ENCODE measurements at regions not wholly inside any gene's neighbourhood (a gene's known extent, or its start where the extent isn't known, plus 50 kb on each side); places are given as distances from the start of the nearest gene placed in this dataset.
A peak's percentile ranks its signal among the peaks of the same experiment; 100 is the strongest.
"Not testable (repeated sequence)": the region's sequence is repeated elsewhere in the genome, so short reads cannot be mapped to it uniquely, and the experiment has no call there.

DNA sequence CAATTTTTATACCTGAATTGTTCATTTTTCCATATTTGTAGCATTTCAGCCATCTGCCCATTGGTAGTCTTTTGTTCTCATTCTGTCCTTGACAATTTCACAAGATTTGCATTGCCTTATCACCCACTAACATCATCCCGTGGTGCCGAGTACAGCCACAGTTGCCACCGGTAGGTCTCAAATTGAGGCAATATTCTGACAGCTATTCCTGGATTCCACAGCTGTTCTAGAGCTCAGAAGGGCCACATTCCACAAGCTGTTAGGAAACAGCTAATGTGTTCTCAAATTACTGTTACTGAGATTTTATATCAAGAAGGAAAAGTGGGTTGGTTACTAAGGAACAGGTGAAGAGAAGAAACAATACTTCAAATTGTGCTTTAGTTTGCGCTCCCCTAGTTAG, 178.8 kb downstream of the RPRM start:
- no peak for DNase-seq

DNA sequence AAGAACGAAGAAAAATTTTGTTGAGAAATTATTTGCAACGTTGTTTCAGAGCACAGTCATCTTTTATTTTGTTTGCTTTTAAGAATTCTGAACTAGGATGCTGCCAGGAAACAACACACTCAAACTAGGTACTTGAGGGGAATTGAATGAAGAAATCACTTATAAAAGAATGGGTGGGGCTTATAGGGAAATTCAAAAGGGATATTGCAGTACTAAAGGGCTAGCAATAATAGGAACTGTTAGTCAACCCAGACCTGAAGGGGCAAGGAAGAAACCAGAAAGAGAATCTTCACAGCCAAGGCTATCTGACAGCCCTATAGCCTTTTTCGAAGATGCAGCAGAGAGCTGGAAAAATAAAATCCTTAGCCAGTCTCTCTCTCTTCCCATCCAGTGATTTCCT, 179.3 kb downstream of the RPRM start:
- no peak for DNase-seq

DNA sequence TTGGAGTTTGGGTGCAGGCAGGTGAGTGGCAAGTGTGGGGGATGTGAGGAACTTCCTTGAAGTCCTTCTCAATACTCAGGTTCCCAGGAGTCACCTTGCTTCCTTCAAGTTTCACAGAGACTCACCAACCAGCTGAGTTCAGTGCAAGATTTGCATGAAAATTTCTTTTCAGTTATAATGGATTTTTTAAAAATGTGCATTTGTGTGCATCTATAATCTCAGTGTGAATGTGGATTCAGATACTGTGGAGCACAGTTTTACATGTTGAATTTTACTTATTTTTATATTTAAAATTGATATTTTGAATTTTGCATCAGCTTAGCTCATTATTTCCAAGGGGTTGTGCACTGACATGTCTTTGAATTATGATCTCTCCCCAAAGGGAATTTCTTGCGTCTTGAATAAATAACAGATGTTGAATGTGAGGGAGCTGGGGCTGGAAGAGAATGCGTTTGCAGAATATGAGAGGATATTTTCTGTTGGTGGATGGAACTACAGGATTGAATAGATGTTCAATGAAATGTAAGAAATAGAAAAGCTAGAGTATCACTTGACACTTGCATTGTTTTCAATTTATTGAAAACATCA, 184.3 kb downstream of the RPRM start:
- DNase-seq = no peak

DNA sequence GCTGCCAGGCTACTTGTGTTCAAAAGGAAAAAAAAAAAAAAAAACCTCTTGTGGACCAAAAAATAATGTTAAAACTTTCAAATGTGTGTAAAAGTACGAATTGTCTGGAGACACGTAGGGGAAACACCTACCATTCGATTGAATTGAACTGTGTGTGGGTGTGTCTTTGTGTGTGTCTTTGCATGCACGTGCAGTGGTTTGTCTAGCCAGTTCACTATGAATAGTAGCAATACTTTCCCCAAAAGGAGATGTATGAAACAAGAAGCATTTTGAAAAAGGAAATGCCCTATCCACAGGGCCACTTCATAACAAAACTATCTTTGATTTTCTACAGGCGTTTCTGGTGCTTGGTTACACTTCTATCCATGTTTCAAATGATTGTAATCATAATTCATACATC, 186.8 kb downstream of the RPRM start:
- DNase-seq = no peak

DNA sequence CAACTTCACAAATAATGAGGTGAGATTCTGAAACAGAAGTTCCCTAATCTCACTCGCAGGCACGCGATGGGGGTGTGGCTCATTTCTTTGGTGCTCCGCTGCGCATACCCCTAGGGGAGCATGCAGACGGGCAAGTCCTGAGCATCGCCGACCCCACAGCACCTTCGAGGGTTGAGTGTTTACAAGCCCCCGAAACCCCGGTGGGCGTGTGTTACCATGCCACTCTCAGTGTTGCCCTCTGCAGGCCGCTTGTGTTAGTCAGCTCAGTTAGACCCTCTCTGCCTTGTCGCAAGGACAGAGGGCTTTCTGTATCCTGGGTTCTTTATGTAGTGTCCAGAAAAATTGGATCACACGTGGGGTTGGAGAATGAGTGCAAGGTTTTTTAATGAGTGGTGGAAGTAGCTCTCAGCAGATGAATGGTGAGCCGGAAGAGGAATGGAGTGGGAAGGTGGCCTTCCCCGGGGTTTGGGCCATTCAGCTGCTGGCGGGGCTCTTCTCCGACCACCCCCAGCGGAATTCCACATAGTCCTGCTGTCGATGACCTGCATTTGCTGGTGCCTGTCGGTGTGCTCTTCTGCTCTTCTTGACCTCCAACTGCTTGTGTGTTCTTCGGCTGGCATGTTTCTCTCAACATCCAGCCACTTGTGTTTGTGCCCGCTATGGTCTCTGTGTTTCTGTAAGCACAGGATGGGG, 191.3 kb downstream of the RPRM start:
- DNase-seq = no peak

DNA sequence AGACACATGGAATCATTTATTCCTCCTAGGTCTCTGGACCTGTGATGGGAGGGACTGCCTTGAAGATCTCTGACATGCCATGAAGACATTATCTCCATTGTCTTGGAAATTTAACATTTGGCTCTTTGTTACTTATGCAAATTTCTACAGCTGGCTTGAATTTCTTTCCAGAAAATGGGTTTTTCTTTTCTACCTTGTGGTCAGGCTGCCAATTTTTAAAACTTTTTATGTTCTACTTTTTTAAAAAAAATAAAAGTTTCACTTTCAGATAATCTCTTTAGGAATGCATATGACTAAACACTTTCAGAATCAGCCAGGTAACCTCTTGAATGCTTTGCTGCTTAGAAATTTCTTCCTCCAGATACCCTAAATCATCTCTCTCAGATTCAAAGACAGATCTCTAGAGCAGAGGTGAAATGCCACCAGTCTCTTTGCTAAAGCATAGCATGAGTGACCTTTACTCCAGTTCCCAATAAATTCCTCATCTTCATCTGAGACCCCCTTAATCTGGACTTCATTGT, 209.6 kb downstream of the RPRM start:
- DNase-seq = no peak

DNA sequence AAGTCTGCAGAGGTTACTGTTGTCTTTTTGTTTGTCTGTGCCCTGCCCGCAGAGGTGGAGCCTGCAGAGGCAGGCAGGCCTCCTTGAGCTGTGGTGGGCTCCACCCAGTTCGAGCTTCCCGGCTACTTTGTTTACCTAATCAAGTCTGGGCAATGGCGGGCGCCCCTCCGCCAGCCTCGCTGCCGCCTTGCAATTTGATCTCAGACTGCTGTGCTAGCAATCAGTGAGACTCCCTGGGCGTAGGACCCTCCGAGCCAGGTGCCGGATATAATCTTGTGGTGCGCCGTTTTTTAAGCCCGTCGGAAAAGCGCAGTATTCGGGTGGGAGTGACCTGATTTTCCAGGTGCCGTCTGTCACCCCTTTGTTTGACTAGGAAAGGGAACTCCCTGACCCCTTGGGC, 221.7 kb downstream of the RPRM start:
- DNase-seq = not testable (repeated sequence)

DNA sequence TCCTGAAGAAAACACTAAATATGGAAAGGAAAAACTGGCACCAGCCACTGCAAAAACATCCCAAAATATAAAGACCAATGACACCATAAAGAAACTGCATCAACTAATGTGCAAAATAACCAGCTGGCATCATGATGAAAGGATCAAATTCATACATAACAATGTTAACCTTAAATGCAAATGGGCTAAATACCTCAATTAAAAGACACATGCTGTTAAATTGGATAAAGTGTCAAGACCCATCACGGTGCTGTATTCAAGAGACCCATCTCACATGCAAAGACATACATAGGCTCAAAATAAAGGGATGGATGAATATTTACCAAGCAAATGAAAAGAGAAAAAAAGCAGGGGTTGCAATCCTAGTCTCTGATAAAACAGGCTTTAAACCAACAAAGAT, 231.9 kb downstream of the RPRM start:
- DNase-seq = not testable (repeated sequence)

DNA sequence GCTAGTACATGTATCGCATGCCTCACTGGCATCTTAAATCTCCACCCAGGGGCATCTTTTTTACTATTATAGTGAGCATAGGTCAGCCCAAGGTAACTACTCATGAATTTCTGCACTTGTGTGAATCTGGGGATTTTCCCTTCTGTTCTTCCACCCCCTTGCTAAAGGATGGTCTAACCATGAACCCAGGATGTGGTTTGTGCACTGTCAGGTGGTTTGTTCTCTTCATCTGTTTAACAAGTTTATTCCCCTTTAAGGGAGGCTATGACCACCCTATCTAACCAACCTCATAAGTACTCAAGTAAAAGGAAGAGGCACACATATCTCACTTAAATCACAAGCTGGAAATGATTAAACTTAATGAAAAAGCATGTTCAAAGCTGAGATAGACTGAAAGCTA, 243.0 kb downstream of the RPRM start:
- peak; percentile 32 for DNase-seq

DNA sequence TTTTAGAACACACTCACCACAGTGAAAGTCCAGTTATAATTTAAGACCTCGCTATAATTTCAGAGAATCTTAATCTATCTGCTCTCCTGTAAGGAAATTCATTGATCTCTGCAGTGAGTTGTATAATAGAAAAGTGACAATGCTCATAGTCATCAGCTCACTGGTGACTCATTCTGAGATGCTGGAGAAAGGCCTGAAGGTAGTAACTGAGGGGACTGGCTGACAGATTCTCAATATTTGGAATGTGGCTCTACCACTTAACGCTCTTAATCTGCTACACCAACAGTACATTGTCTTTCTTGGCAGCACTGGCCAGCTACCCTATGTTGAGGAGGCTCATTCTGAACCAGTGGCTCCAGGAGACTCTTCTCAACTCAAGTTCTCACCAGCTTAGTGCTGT, 246.1 kb downstream of the RPRM start:
- no peak for DNase-seq

DNA sequence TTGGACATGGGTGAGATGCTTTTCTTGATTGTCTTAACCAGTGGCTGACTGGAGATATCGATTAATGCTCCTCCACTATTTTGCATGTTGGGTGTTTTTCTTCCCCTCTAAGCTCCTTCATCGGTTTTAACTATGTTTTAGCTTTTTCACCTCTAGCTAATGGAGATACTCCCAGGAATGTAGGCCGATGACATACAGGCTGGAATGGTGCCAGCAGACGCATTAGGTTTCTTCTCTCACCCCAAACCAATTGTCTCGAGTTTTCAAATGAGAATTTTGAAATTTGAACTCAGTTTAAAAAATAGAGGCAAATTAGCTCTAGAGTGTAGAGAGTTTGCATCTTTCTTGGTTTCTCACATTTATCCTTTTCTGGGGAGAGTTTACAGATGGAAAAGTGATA, 247.6 kb downstream of the RPRM start:
- no peak for DNase-seq

DNA sequence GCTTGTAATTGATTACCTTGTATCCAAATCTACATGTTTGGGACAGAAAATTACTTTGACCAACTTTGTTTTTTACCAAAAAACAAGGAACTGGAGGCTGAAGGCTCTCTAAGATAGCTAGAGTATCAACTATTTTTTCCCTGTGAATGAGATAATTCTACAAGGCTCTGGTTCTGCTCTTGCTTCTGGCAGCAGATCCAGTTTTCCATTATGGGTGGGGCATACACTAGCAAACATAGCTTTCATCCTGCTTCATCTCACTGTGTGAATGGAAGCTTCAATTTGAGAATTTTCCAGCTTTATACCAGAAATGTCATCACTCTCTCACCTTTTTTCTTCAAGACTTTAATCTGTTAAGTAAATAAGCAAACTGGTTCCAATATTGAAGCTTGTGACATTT, 249.7 kb downstream of the RPRM start:
- DNase-seq = no peak

DNA sequence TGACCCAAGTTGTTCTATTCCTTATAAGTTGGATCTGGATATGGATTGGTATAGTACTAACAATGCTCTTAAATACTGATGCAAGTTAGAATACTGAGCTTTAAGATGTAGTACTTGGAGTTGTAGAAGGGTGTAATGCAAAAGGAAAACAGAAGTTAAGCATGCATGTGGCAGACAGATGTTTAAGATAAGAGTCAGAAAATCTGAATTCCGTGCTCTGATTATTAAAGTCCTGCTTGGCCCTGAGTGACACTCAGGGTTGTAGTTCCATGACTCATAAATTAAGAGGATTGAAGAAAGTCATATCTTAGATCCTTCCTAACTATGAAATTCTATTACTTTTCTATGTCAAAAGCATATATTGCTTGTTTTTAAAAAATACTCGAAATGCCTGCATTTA, 250.6 kb downstream of the RPRM start:
- DNase-seq = no peak

DNA sequence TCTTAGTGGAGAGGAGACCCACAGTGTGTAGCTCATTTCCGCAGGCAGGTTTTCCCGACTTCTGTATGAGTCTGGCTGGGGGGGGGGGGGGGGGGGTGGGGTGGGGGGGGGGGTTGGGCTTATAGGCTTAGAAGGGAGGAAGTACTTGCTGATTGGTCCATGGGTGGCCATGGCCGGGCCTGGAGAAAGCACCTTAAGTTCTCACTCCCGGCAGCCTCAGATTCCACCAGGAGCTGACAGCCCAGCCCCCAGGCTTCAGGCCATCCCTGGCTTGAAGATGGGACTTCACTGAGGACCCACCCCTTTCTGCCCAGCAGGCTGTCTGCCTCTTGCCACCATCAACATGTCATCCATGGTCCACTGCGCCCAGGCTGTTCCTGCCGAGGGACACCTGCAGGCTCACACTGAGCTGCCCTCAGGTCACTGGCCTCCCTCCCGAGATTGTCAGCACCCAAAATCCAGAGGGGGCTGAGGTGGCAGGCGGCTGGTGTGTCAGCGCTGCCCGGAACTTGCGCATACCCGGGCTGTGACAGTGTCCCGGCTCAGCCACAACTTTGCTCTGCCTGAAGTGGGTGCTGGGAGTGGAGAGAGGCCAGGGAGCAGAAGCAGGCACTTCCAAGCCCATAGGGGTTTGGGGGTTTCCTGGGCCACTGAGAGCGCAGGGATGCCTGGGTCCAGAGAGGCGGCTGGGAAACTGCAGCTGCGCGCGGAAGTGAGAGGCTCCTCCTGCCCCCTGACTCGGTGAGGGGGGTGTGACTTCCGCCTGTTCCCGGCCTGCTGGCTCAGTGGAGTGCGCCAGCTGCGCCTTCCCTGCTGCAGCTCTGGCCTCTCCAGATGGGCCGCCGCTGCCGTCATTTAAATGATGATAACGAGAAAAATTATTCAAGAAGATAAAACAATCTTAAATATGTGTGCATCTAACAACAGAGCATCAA, 256.1 kb downstream of the RPRM start:
- DNase-seq = no peak

DNA sequence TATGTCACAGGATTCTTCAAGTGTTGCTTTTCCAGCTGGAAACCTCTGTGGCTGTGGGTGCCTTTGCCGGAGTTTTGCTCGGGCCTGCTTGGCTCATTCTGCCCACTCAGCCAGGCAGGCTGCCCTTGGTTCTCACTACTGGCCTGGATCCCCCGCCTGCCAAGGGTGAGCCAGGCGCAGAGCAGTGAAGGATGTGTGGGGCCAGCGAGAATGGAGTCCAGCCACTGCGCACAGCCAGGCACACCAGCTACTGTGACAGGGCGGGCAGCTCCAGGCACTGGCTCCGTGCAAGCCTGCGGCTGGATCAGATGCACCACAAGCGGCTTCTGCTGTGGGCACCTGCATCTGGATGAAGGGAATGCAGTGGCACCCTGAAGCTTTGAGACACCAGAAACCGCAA, 257.1 kb downstream of the RPRM start:
- no peak for DNase-seq

DNA sequence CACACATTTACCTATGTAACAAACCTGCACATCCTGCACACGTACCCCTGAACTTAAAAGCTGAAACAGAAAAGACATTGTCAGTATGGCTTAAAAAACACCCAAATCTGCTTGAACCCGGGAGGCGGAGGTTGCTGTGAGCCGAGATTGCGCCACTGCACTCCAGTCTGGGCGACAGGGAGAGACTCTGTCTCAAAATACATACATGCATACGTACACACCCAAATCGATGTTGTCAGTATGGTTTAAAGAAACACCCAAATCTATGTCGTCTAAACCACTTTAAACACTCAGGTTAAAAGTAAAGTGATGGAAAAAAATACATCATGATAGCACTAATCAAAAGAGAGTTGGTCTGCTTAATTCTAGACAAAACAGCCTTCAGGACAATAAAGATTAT, 257.5 kb downstream of the RPRM start:
- DNase-seq = no peak

DNA sequence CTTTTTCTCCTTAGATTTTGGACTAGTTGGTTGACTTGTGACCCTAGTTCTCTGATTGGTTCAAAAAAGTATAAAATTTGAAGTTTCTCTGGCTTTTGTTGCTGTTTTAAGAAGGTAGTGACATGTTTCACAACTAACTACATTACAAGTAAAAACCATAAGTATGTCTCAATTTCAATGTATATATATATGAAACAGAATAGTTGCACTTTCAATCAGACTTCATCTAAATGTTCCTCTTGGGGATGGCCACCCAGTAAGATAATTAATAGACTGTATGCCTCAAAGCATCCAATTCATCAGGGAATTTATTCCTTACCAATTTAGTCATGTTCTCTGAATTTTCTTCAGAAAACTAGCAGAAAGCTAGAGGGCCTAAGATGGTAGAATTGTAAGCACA, 259.7 kb downstream of the RPRM start:
- no peak for DNase-seq

DNA sequence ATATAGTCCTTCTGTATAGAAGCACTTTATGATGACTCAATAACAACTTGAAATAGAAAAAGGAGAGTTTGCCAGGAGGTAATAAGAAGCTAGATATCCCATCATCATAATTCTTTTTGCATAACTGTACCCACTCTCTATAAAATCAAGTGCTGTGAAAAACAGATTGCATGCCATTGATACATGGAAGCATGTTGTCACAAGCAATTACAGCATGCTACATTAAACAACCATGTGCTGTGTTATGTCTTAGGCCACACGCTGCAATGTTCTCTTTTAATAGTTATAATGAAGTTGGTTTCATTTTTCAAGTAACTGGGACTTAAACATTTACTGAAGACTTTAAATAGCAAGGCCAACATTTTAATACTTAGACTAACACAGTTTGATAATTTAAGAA, 264.2 kb downstream of the RPRM start:
- no peak for DNase-seq

DNA sequence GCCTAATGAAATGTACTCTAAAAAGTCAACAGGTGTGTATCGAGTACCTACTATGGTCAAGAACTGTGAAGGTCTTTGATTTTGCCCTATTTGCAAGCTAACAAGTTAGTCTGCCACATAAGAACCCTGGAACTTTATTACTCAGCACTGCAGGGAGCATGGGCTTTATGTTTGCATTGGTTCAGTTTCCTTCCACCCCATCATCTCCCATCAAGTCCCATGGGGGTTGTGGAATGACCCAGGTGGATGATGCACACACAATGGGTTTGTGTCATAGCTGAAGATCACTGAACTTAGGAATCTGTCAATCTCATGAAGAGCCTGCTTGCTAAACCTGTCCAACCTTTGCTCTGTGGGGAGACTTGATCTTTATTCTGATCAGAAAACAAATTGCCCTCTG, 265.5 kb downstream of the RPRM start:
- DNase-seq = no peak

DNA sequence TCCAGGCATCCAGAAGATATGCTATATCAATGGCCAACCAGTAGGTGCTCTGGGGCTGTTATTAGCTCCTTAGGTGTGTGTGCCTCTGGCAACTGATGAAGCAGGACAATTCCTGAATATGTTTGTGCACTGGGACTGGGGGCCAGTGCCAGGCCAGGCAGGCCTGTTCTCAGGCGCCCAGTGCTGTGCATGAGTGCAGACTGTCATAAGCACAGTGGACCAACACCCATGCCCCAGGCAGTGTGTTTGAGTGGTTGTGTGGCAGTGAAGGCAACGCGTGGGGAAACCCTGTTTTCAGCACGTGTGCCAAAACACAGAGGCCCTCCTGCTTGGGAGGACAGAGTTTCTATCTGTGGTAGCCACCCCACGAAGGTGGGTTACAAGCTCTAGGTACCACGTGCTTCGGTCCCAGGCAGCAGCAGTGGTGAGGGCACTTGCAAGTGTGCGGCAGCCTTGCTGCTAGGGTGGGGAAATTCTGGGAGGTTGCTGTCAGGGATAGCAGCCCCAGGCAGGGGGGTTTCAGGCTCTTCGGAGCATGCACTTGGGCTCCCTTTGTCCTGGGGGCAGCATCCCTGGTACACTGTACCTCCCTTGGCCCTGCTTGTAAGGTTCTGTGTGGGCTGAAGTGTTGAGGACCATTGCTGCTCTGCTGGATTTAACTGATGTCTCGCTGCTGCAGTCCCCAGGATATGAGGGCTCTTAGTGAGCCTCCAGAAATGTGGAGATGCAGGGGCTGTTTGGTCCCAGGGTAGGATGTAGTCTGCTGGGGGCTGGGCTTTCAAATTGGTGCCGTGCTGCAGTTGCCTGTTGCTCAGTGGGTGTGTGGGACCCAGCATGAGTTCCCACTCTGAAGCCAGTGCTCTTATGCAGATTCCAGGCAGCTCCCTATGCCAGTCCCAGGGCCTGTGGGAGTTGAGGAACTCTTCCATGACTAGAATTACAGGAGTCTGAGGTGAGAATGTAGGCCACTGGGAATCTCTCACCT, 280.9 kb downstream of the RPRM start:
- DNase-seq = no peak

DNA sequence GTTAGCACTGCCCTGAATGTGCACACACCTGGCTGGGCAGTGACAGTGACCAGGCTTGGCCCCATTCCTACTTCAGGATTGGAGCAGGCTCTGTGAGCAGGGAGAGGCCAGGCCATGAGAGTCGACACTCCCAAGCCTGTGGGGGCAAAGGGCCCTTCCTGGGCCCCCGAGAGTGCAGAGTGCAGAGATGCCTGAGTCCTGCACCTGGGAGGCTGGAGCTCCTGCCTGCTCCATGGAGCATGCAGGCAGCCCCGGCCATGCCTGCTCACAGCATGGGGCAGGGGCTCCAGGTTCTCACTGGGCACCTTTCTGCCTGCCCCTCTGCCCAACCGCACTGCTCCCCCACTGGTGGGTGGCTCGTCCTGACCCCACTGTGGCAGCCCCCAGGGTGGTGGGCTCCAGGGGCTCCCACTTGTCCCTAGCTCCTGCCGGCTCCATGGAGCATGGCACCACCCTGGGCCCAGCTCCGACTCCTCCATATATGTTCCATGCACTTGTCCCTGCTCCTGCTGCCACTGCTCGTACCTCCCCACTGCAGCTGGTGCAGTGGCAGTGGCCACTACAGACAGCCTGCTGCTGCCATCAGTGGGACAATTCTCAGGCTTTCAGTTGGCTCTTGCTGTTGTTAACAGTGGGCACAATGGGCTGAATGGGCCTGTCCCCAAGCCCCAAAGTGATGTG, 282.0 kb downstream of the RPRM start:
- no peak for DNase-seq

DNA sequence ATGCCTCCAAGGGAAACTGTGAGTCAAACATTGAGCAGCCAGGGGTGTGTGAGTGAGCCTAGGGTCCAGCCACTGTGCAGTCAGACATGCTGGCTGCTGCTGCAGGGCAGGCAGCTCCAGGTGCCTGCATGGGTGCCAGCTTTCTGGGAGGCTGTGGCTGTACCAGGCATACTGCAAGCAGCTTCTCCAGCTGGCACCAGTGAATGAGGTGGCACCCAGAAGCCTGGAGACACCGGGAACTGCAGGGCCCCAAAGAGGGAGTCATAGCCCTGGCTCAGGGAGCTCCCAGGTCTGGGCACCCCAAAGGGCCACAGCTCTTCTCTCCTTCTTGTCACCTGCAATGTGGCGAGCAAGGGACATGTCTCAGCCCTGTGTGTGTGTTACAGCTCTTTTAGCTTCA, 283.2 kb downstream of the RPRM start:
- DNase-seq = no peak

All from CD4-positive, alpha-beta T cell treated with Interleukin-10 for 1 hour (primary cell).